HG03280 (cell line): ENCODE measurements at regions not wholly inside any gene's neighbourhood (a gene's known extent, or its start where the extent isn't known, plus 50 kb on each side); places are given as distances from the start of the nearest gene placed in this dataset.

Experiments
- ATAC-seq: cut with Tn5 transposase; IDR thresholded peaks from one replicate; pipeline ENCODE4 v1.9.1; 2021; ENCODE audit warnings: mild to moderate bottlenecking, moderate library complexity; ENCODE audit not compliant: unreplicated experiment

- ATAC-seq = no peak
These were observed 162.4 kb upstream of the CWC22 start for GRCh38 chr2:180169474-180169873.

- ATAC-seq = no peak
These were observed 154.3 kb upstream of the CWC22 start for GRCh38 chr2:180161415-180161814.

- ATAC-seq = no peak
These were observed 152.8 kb upstream of the CWC22 start for GRCh38 chr2:180159921-180160320.

GRCh38 chr2:180158961-180159360 lies 151.9 kb upstream of the CWC22 start:
- no peak for ATAC-seq

- ATAC-seq = no peak
These were observed 149.6 kb upstream of the CWC22 start for GRCh38 chr2:180156651-180157050.

- no peak for ATAC-seq
These were observed 143.5 kb upstream of the CWC22 start for GRCh38 chr2:180150606-180151005.

- no peak for ATAC-seq
These were observed 139.4 kb upstream of the CWC22 start for GRCh38 chr2:180146541-180146940.

GRCh38 chr2:180146114-180146513 lies 139.0 kb upstream of the CWC22 start:
- ATAC-seq = no peak

GRCh38 chr2:180145163-180145562 lies 138.1 kb upstream of the CWC22 start:
- no peak for ATAC-seq

- no peak for ATAC-seq
These were observed 137.3 kb upstream of the CWC22 start for GRCh38 chr2:180144338-180144813.

GRCh38 chr2:180143633-180144337 lies 136.7 kb upstream of the CWC22 start:
- ATAC-seq = no peak

GRCh38 chr2:180141600-180141999 lies 134.5 kb upstream of the CWC22 start:
- ATAC-seq = no peak

GRCh38 chr2:180133736-180134135 lies 126.6 kb upstream of the CWC22 start:
- ATAC-seq = no peak

- no peak for ATAC-seq
These were observed 123.3 kb upstream of the CWC22 start for GRCh38 chr2:180130403-180130802.

GRCh38 chr2:180128861-180129260 lies 121.8 kb upstream of the CWC22 start:
- ATAC-seq = no peak

- ATAC-seq = peak; percentile 76
These were observed 118.3 kb upstream of the CWC22 start for GRCh38 chr2:180125245-180125962.

- peak; percentile 66 for ATAC-seq
These were observed 117.4 kb upstream of the CWC22 start for GRCh38 chr2:180124273-180125139.

GRCh38 chr2:180122874-180123273 lies 115.8 kb upstream of the CWC22 start:
- no peak for ATAC-seq

- ATAC-seq = no peak
These were observed 108.6 kb upstream of the CWC22 start for GRCh38 chr2:180115675-180116074.

- no peak for ATAC-seq
These were observed 108.2 kb upstream of the CWC22 start for GRCh38 chr2:180115269-180115668.

- no peak for ATAC-seq
These were observed 104.8 kb upstream of the CWC22 start for GRCh38 chr2:180111901-180112300.
